Choroid plexus epithelial cell (primary cell): ENCODE measurements at regions not wholly inside any gene's neighbourhood (a gene's known extent, or its start where the extent isn't known, plus 50 kb on each side); places are given as distances from the start of the nearest gene placed in this dataset.

Experiments
- DNase-seq: peaks from one replicate; pipeline ENCODE4 v3.0.0-alpha.2; 2010; ENCODE audit warnings: low read depth
- H3K4me3 ChIP-seq: 2 replicates; pipeline ENCODE4 v1.5.1; 2011; ENCODE audit warnings: low read depth, mild to moderate bottlenecking, control low read depth, low read length, moderate library complexity
- CTCF ChIP-seq: conservative IDR thresholded peaks from 2 replicates; pipeline ENCODE4 v1.5.1; 2011; ENCODE audit warnings: low read depth, mild to moderate bottlenecking, control low read depth, inconsistent platforms, low read length, moderate library complexity

GRCh38 chr1:78829644-78830043 lies 176.9 kb downstream of the ADGRL4 start:
- no peak for TF ChIP-seq CTCF
- H3K4me3 ChIP-seq = no peak overlapping the region
- no peak for DNase-seq

- TF ChIP-seq CTCF = no peak
- H3K4me3 ChIP-seq = no peak overlapping the region
- DNase-seq = no peak
Measured at GRCh38 chr1:78830321-78830720, 176.2 kb downstream of the ADGRL4 start.

- peak; percentile 82 for DNase-seq
- no peak for TF ChIP-seq CTCF
- H3K4me3 ChIP-seq = no peak overlapping the region
Measured at GRCh38 chr1:78831731-78832360, 174.7 kb downstream of the ADGRL4 start.

- TF ChIP-seq CTCF = no peak
- DNase-seq = peak; percentile 88
- no peak overlapping the region for H3K4me3 ChIP-seq
Measured at GRCh38 chr1:78833491-78833890, 173.0 kb downstream of the ADGRL4 start.

- TF ChIP-seq CTCF = no peak
- no peak for DNase-seq
- H3K4me3 ChIP-seq = no peak overlapping the region
Measured at GRCh38 chr1:78834201-78834741, 172.3 kb downstream of the ADGRL4 start.

- TF ChIP-seq CTCF = no peak
- DNase-seq = peak; percentile 51
- no peak overlapping the region for H3K4me3 ChIP-seq
Measured at GRCh38 chr1:78836726-78837125, 169.8 kb downstream of the ADGRL4 start.

- TF ChIP-seq CTCF = peak; percentile 59
- no peak overlapping the region for H3K4me3 ChIP-seq
- peak; percentile 74 for DNase-seq
Measured at GRCh38 chr1:78839704-78840277, 166.7 kb downstream of the ADGRL4 start.
